ENCODE measurements at regions not wholly inside any gene's neighbourhood (a gene's known extent, or its start where the extent isn't known, plus 50 kb on each side); places are given as distances from the start of the nearest gene placed in this dataset.

DNA sequence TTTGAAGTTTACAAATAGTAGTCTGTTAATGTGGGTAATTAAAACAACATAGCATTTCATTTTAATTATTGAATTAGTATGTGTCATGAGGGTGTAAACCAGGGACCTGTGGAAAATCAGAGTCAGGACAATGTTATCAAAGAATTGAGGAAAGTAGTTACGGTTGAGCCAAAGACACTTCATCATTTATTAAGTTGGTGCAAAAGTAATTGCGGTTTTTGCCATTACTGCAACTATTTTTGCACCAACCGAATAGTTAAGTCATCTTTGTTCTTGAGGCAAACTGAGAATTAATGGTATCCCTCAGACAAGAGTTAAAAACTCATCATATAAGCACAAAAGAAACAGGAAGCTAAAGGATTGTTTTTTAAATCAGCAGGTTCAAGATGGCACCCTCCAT is 593.7 kb downstream of the KCNJ2 start:
- no peak overlapping the region for H4K91ac ChIP-seq (replicated peaks; ENCODE audit: insufficient read length, low read length)
- POLR2A ChIA-PET (ENCODE audit: partially characterized antibody), result no interaction called here
- H3K56ac ChIP-seq (replicated peaks; ENCODE audit: insufficient read length, low read depth, low read length), result no peak overlapping the region
- TF ChIP-seq CREB1 (IDR thresholded peaks at IDR 0.05) (no peak), KDM4A (IDR thresholded peaks at IDR 0.05; ENCODE audit: low read depth, low read length, severe bottlenecking) (no peak), BRCA1 (IDR thresholded peaks at IDR 0.05; ENCODE audit: low read depth, low read length) (no peak), NANOG (IDR thresholded peaks at IDR 0.05; ENCODE audit: insufficient read depth, low read depth, low read length, poor library complexity, severe bottlenecking) (no peak), JUND (IDR thresholded peaks at IDR 0.05; ENCODE audit: low read length) (no peak), MAFK (IDR thresholded peaks at IDR 0.05; ENCODE audit: low read depth, low read length) (no peak), RAD21 (IDR thresholded peaks at IDR 0.05 in 1 of 2, conservative IDR thresholded peaks at IDR 0.05 in 1 of 2; ENCODE audit: low read depth in 2 of 2, low read length in 2 of 2) (no peak), ASH2L (IDR thresholded peaks at IDR 0.05; ENCODE audit: low read length) (no peak), EGR1 (IDR thresholded peaks at IDR 0.05; ENCODE audit: borderline replicate concordance, low read depth, low read length) (no peak), SP2 (IDR thresholded peaks at IDR 0.05; ENCODE audit: low read length) (no peak), KDM1A (IDR thresholded peaks at IDR 0.05; ENCODE audit: borderline replicate concordance, low read length) (no peak), GABPA (IDR thresholded peaks at IDR 0.05; ENCODE audit: borderline replicate concordance, insufficient read depth, low read length) (no peak), SP4 (IDR thresholded peaks at IDR 0.05; ENCODE audit: low read length) (no peak), FOSL1 (IDR thresholded peaks at IDR 0.05; ENCODE audit: insufficient read depth, low read depth, low read length) (no peak)
- TF ChIP-seq, protein P1, sequence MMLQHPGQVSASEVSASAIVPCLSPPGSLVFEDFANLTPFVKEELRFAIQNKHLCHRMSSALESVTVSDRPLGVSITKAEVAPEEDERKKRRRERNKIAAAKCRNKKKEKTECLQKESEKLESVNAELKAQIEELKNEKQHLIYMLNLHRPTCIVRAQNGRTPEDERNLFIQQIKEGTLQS (IDR thresholded peaks at IDR 0.05; ENCODE audit: insufficient read depth, low read depth, low read length), result no peak

More for the DNA sequence above, 593.7 kb downstream of the KCNJ2 start:
- Histone ChIP-seq H3K4me1 (replicated peaks in 1 of 4; ENCODE audit: control insufficient read depth in 3 of 4, insufficient read depth in 4 of 4, low read length in 3 of 4) (no peaks in the 10 kb centered on the region), H3K14ac (ENCODE audit: insufficient read length) (no peak overlapping the region), H4K20me1 (replicated peaks in 1 of 2; ENCODE audit: control insufficient read depth in 1 of 2, insufficient read depth in 2 of 2, low read length in 2 of 2) (no peaks in the 10 kb centered on the region), H3K79me2 (ENCODE audit: control insufficient read depth in 1 of 2, insufficient read depth in 2 of 2, low read length in 2 of 2) (no peaks in the 10 kb centered on the region), H3K27ac (ENCODE audit: low read depth, low read length) (no peak overlapping the region), H3K36me3 (ENCODE audit: control insufficient read depth in 2 of 4, insufficient read depth in 4 of 4, low read length in 3 of 4) (no peaks in the 10 kb centered on the region), H3K9me3 (ENCODE audit: insufficient read depth in 2 of 2, low read depth in 1 of 2, low read length in 1 of 2) (no peaks in the 10 kb centered on the region), H3K4ac (replicated peaks; ENCODE audit: insufficient read length, low read depth, low read length) (no peak overlapping the region), H3K4me2 (ENCODE audit: insufficient read depth in 1 of 2, low read depth in 2 of 2, low read length in 2 of 2) (no peak overlapping the region), H2BK5ac (ENCODE audit: low read depth, low read length) (no peak overlapping the region), H2BK120ac (replicated peaks; ENCODE audit: low read depth, low read length) (no peak overlapping the region), H3K9ac (replicated peaks in 1 of 4; ENCODE audit: extremely low read depth in 1 of 4, low read depth in 3 of 4, low read length in 3 of 4) (no peak overlapping the region), H4K8ac (ENCODE audit: extremely low read depth, insufficient read depth, low read length) (no peak overlapping the region), H2BK15ac (ENCODE audit: low read length) (no peak overlapping the region), H3K27me3 (replicated peaks in 1 of 4; ENCODE audit: control insufficient read depth in 3 of 4, extremely low read depth in 1 of 4, insufficient read depth in 3 of 4, low read length in 3 of 4) (no peaks in the 10 kb centered on the region), H2BK12ac (ENCODE audit: low read depth, low read length) (no peak overlapping the region), H3K18ac (ENCODE audit: extremely low read depth, low read length) (no peak overlapping the region), H3K23ac (ENCODE audit: insufficient read length) (no peak overlapping the region), H2AFZ (ENCODE audit: low read length) (no peak overlapping the region), H3K23me2 (ENCODE audit: low read depth, low read length) (no peaks in the 10 kb centered on the region), H4K5ac (ENCODE audit: insufficient read length, low read depth, low read length) (no peak overlapping the region), H2AK5ac (ENCODE audit: low read depth, low read length) (no peak overlapping the region), H3K4me3 (ENCODE audit: extremely low read depth in 1 of 4, insufficient read depth in 2 of 4, low read depth in 3 of 4, low read length in 4 of 4) (no peak overlapping the region), H2BK20ac (ENCODE audit: low read length) (no peak overlapping the region), H3K79me1 (ENCODE audit: low read depth, low read length) (no peaks in the 10 kb centered on the region)
- DNase-seq (ENCODE audit: low read depth in 1 of 2, low spot score in 2 of 2), result no peak
- CTCF ChIA-PET (ENCODE audit: partially characterized antibody), result interaction anchor here (0.6 to 0.7 kb wide), 2 partner anchors 21 to 497 kb away, joined by 3 read pairs; no protein-coding TSS in a partner anchor
- 97% methylated on average over 3 of the region's 3 CpGs; no CpG with 5 or more reads in 1 of the 2 experiments for WGBS, 2 experiments (ENCODE audit: extremely low coverage in 1 of 2, insufficient coverage in 1 of 2, insufficient read length in 1 of 2, insufficient replicate concordance in 2 of 2, low coverage in 1 of 2, low lambda C conversion rate in 2 of 2, missing lambda C conversion rate in 1 of 2)
- FAIRE-seq, result no peak
